Liver (tissue), 8 donors: ENCODE measurements at regions not wholly inside any gene's neighbourhood (a gene's known extent, or its start where the extent isn't known, plus 50 kb on each side); places are given as distances from the start of the nearest gene placed in this dataset.

Source experiments
- DNase-seq: peaks from one replicate; pipeline ENCODE4 v3.0.0-alpha.2; 2017; ENCODE audit warnings: low spot score
- H3K27ac ChIP-seq, 2 donors: one replicate each; pipeline ENCODE4 v1.7.0; 2013; ENCODE audit warnings: inconsistent platforms in 2 of 2, low read length in 2 of 2, control low read depth in 1 of 2, low read depth in 1 of 2, mild to moderate bottlenecking in 1 of 2
- H3K27me3 ChIP-seq, 4 donors: one replicate each; pipeline versions ENCODE4 v1.6.1 to v1.7.0; 2013; ENCODE audit warnings: low read length in 3 of 4, inconsistent platforms in 1 of 4, mild to moderate bottlenecking in 1 of 4, moderate library complexity in 1 of 4; ENCODE audit not compliant: control insufficient read depth in 4 of 4, insufficient read depth in 4 of 4
- H3K36me3 ChIP-seq, 4 donors: one replicate each; pipeline versions ENCODE4 v1.6.1 to v1.7.0; 2013; ENCODE audit warnings: low read length in 3 of 4, mild to moderate bottlenecking in 3 of 4, low read depth in 1 of 4, moderate library complexity in 1 of 4; ENCODE audit not compliant: control insufficient read depth in 4 of 4, insufficient read depth in 3 of 4
- H3K4me1 ChIP-seq, 4 donors: one replicate each; pipeline versions ENCODE4 v1.6.1 to v1.7.0; 2013; ENCODE audit warnings: low read length in 3 of 4, mild to moderate bottlenecking in 3 of 4, moderate library complexity in 1 of 4; ENCODE audit not compliant: control insufficient read depth in 4 of 4, insufficient read depth in 4 of 4
- H3K4me3 ChIP-seq, 3 donors: one replicate each; pipeline versions ENCODE4 v1.6.1 to v1.7.0; 2013; ENCODE audit warnings: low read length in 3 of 3, control low read depth in 1 of 3, low read depth in 1 of 3, mild to moderate bottlenecking in 1 of 3
- H3K9ac ChIP-seq, 2 donors: one replicate each; pipeline ENCODE4 v1.7.0; 2013; ENCODE audit warnings: low read length in 2 of 2, mild to moderate bottlenecking in 2 of 2, moderate library complexity in 2 of 2, control low read depth in 1 of 2, low read depth in 1 of 2
- H3K9me3 ChIP-seq, 4 donors: one replicate each; pipeline versions ENCODE4 v1.6.1 to v1.7.0; 2013; ENCODE audit warnings: low read length in 3 of 4; ENCODE audit not compliant: control insufficient read depth in 4 of 4
- CTCF ChIP-seq: fragments of 150-350 bp; IDR thresholded peaks from 2 replicates; pipeline ENCODE4 v1.5.1; 2017; ENCODE audit warnings: improper control_type of control experiment, low read depth, low read length; ENCODE audit not compliant: missing input control
- EGR1 ChIP-seq, 2 donors: IDR thresholded peaks; 2 replicates each; pipeline ENCODE4 v1.6.1; 2016 to 2018; ENCODE audit warnings: antibody characterized with exemption in 2 of 2, low read depth in 2 of 2
- FOXA1 ChIP-seq: IDR thresholded peaks from 2 replicates; pipeline ENCODE4 v1.6.1; 2016; ENCODE audit warnings: antibody characterized with exemption
- FOXA2 ChIP-seq: IDR thresholded peaks from 2 replicates; pipeline ENCODE4 v1.6.1; 2016; ENCODE audit warnings: antibody characterized with exemption
- GABPA ChIP-seq, 2 donors: IDR thresholded peaks in 1 of 2; conservative IDR thresholded peaks in 1 of 2; 2 replicates each; pipeline ENCODE4 v1.6.1; 2016; ENCODE audit warnings: antibody characterized with exemption in 2 of 2, mild to moderate bottlenecking in 1 of 2, moderate library complexity in 1 of 2
- HNF4A ChIP-seq, 2 donors: conservative IDR thresholded peaks; 2 replicates each; pipeline ENCODE4 v1.6.1; 2016; ENCODE audit warnings: antibody characterized with exemption in 2 of 2, mild to moderate bottlenecking in 2 of 2
- HNF4G ChIP-seq: IDR thresholded peaks from 2 replicates; pipeline ENCODE4 v1.6.1; 2016; ENCODE audit warnings: antibody characterized with exemption
- JUND ChIP-seq, 2 donors: IDR thresholded peaks; 2 replicates each; pipeline ENCODE4 v1.6.1; 2016; ENCODE audit warnings: antibody characterized with exemption in 2 of 2
- NR2F2 ChIP-seq: IDR thresholded peaks from 2 replicates; pipeline ENCODE4 v1.6.1; 2016; ENCODE audit warnings: antibody characterized with exemption
- RAD21 ChIP-seq, 2 donors: IDR thresholded peaks; 2 replicates each; pipeline ENCODE4 v1.6.1; 2016; ENCODE audit warnings: antibody characterized with exemption in 2 of 2, mild to moderate bottlenecking in 2 of 2
- SP1 ChIP-seq: IDR thresholded peaks from 2 replicates; pipeline ENCODE4 v1.6.1; 2018; ENCODE audit warnings: antibody characterized with exemption, mild to moderate bottlenecking
- TAF1 ChIP-seq: conservative IDR thresholded peaks from 2 replicates; pipeline ENCODE4 v1.6.1; 2016; ENCODE audit warnings: antibody characterized with exemption, mild to moderate bottlenecking
- YY1 ChIP-seq: IDR thresholded peaks from 2 replicates; pipeline ENCODE4 v1.6.1; 2016; ENCODE audit warnings: antibody characterized with exemption, mild to moderate bottlenecking
- WGBS: extraction: QIAGEN DNeasy Blood & Tissue Kit; methylation state at CpG from one replicate; pipeline ENCODE4 v1.1.7; 2013; 5-methylcytosine and 5-hydroxymethylcytosine counted together
- TF ChIP-seq, protein P1 (sequence below): IDR thresholded peaks from 2 replicates; pipeline ENCODE4 v1.6.1; 2016; ENCODE audit warnings: antibody characterized with exemption
- TF ChIP-seq, protein P2 (sequence below): IDR thresholded peaks from 2 replicates; pipeline ENCODE4 v1.6.1; 2016; ENCODE audit warnings: antibody characterized with exemption, mild to moderate bottlenecking
- TF ChIP-seq, protein P3 (sequence below): IDR thresholded peaks from 2 replicates; pipeline ENCODE4 v1.6.1; 2016; ENCODE audit warnings: antibody characterized with exemption
- TF ChIP-seq, protein P4 (sequence below): IDR thresholded peaks from 2 replicates; pipeline ENCODE4 v1.6.1; 2016; ENCODE audit warnings: antibody characterized with exemption
- donor health status: healthy.
- donor health status: healthy.
- donor health status: healthy.
- donor health status: healthy.
- donor health status: healthy.

DNA sequence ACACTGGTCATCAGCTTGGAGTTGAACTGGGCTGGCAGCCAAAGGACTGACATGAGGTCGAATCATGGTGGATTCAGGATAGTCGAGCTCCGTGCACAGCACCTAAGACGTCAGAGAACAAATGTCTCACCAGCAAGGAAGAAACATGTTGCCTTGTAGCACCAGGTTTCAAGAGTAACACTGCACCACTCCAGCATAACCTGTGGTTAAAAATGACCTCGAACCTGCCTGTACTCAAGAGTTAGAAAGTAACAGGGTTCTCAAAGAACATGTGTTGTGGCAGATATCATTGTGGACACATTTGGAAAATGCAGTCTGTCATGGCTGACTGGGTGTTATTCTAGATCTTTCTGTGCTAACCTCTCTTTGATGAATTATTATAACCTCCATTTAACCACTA, 511.6 kb downstream of the CDH26 start:
- no peak for TF ChIP-seq YY1
- TF ChIP-seq EGR1 (IDR thresholded peaks at IDR 0.05; ENCODE audit: low read depth in 2 of 2) = no peak
- no peak for TF ChIP-seq NR2F2
- no peak for TF ChIP-seq HNF4G
- TF ChIP-seq SP1 = no peak
- TF ChIP-seq, protein P1, sequence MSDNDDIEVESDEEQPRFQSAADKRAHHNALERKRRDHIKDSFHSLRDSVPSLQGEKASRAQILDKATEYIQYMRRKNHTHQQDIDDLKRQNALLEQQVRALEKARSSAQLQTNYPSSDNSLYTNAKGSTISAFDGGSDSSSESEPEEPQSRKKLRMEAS = no peak
- TF ChIP-seq, protein P2, sequence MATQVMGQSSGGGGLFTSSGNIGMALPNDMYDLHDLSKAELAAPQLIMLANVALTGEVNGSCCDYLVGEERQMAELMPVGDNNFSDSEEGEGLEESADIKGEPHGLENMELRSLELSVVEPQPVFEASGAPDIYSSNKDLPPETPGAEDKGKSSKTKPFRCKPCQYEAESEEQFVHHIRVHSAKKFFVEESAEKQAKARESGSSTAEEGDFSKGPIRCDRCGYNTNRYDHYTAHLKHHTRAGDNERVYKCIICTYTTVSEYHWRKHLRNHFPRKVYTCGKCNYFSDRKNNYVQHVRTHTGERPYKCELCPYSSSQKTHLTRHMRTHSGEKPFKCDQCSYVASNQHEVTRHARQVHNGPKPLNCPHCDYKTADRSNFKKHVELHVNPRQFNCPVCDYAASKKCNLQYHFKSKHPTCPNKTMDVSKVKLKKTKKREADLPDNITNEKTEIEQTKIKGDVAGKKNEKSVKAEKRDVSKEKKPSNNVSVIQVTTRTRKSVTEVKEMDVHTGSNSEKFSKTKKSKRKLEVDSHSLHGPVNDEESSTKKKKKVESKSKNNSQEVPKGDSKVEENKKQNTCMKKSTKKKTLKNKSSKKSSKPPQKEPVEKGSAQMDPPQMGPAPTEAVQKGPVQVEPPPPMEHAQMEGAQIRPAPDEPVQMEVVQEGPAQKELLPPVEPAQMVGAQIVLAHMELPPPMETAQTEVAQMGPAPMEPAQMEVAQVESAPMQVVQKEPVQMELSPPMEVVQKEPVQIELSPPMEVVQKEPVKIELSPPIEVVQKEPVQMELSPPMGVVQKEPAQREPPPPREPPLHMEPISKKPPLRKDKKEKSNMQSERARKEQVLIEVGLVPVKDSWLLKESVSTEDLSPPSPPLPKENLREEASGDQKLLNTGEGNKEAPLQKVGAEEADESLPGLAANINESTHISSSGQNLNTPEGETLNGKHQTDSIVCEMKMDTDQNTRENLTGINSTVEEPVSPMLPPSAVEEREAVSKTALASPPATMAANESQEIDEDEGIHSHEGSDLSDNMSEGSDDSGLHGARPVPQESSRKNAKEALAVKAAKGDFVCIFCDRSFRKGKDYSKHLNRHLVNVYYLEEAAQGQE = no peak
- TF ChIP-seq, protein P3, sequence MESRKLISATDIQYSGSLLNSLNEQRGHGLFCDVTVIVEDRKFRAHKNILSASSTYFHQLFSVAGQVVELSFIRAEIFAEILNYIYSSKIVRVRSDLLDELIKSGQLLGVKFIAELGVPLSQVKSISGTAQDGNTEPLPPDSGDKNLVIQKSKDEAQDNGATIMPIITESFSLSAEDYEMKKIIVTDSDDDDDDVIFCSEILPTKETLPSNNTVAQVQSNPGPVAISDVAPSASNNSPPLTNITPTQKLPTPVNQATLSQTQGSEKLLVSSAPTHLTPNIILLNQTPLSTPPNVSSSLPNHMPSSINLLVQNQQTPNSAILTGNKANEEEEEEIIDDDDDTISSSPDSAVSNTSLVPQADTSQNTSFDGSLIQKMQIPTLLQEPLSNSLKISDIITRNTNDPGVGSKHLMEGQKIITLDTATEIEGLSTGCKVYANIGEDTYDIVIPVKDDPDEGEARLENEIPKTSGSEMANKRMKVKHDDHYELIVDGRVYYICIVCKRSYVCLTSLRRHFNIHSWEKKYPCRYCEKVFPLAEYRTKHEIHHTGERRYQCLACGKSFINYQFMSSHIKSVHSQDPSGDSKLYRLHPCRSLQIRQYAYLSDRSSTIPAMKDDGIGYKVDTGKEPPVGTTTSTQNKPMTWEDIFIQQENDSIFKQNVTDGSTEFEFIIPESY = no peak
- no peak for TF ChIP-seq FOXA1
- TF ChIP-seq, protein P4, sequence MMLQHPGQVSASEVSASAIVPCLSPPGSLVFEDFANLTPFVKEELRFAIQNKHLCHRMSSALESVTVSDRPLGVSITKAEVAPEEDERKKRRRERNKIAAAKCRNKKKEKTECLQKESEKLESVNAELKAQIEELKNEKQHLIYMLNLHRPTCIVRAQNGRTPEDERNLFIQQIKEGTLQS = no peak
- no peak for TF ChIP-seq CTCF
- TF ChIP-seq TAF1 = no peak
- no peak for TF ChIP-seq RAD21 (IDR thresholded peaks at IDR 0.05)
- TF ChIP-seq JUND (IDR thresholded peaks at IDR 0.05) = no peak
- TF ChIP-seq GABPA (IDR thresholded peaks at IDR 0.05 in 1 of 2, conservative IDR thresholded peaks at IDR 0.05 in 1 of 2) = no peak
- H3K36me3 ChIP-seq = no peaks in the 10 kb centered on the region
- H3K27me3 ChIP-seq = peaks cover 0 to 2% (median 0%) of the 10 kb centered on the region in 4 donors
- H3K9ac ChIP-seq = no peak overlapping the region
- 77% methylated on average over 5 of the region's 5 CpGs for WGBS
- H3K4me1 ChIP-seq = no peaks in the 10 kb centered on the region
- no peak overlapping the region for H3K4me3 ChIP-seq
- no peaks in the 10 kb centered on the region for H3K9me3 ChIP-seq
- no peak overlapping the region for H3K27ac ChIP-seq
- no peak for DNase-seq

DNA sequence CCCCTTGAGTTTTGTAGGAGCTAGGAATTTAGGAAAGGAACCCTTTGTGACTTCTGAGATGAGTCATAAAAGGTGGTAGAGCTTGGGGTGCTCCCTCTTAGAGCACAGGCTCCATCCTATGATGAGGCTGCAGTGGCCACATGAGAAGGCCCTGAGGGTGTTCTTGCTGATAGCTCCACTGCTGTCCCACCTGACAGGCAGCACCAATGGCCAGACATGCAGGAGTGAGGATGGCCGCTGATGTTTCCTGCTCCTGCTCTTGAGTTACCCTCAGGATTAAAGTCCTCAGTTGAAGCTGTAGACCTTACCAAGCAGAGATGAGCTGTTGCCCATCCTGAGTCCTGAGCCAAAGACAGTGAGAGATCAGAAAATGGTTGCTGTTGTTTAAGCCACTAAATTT, 512.1 kb downstream of the CDH26 start:
- DNase-seq = no peak
- Histone ChIP-seq H3K36me3 (no peaks in the 10 kb centered on the region), H3K27ac (no peak overlapping the region), H3K4me1 (no peaks in the 10 kb centered on the region), H3K9me3 (no peaks in the 10 kb centered on the region), H3K4me3 (no peak overlapping the region), H3K9ac (no peak overlapping the region), H3K27me3 (peaks cover 0 to 2% (median 0%) of the 10 kb centered on the region in 4 donors)
- WGBS = 75% methylated on average over 1 of the region's 1 CpG
- TF ChIP-seq CTCF (no peak), JUND (IDR thresholded peaks at IDR 0.05) (no peak), FOXA2 (no peak), NR2F2 (no peak), HNF4G (no peak), HNF4A (conservative IDR thresholded peaks at IDR 0.05) (no peak), TAF1 (no peak), EGR1 (IDR thresholded peaks at IDR 0.05; ENCODE audit: low read depth in 2 of 2) (no peak), GABPA (IDR thresholded peaks at IDR 0.05 in 1 of 2, conservative IDR thresholded peaks at IDR 0.05 in 1 of 2) (no peak), RAD21 (IDR thresholded peaks at IDR 0.05) (no peak), FOXA1 (no peak), SP1 (no peak), YY1 (no peak)
- TF ChIP-seq, protein P3 = no peak
- TF ChIP-seq, protein P4 = no peak
- TF ChIP-seq, protein P1 = no peak
